CD4-positive, alpha-beta T cell treated with Interleukin-17A for 1 hour (primary cell): ENCODE measurements at regions not wholly inside any gene's neighbourhood (a gene's known extent, or its start where the extent isn't known, plus 50 kb on each side); places are given as distances from the start of the nearest gene placed in this dataset.

Experiments used
- DNase-seq: peaks from one replicate; pipeline ENCODE4 v3.0.0-alpha.2; 2020

DNA sequence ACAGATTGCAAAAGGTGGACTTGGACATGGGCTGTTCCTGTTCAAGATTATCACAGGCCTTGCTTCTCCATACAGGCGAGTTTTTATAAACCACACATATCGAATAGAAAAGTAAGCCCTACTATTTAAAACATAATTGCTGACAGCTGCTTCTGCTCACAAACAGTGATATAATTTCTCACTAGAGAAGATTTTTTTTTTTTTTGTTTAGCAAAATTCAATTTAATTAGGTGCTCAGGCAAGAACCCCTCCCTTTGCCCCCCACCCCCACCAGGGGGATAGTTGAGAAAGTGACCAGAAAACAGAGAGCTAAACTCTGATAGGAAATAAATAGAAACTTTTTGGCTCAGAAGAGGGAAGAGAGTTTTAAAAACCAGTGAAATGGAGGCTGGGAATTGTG, 132.8 kb upstream of the CRY1 start:
- DNase-seq: no peak

- DNase-seq: no peak
Measured at GRCh38 chr12:107228076-107228475, 134.7 kb upstream of the CRY1 start.

- no peak for DNase-seq
Measured at GRCh38 chr12:107229827-107230226, 136.5 kb upstream of the CRY1 start.

GRCh38 chr12:107231303-107231702, 138.0 kb upstream of the CRY1 start:
- no peak for DNase-seq

DNA sequence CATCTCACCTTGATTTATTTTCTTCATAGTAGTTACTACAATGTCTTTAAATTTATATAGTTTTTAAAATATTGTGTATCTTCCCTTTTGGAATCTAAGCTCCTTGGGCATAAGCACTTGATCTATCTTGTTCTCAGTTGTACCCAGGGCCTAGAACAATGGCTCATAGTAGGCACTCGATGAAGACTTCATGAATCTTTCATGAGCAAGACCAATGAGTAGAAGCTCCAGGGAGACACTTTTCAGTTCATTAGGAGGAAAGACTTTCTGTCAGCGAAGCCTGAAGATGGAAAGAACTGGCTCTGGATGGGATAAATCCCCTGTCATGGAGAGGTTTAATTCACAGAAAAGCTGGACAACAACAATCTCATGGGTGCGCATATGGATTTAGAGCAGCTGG, 140.2 kb upstream of the CRY1 start:
- no peak for DNase-seq

DNA sequence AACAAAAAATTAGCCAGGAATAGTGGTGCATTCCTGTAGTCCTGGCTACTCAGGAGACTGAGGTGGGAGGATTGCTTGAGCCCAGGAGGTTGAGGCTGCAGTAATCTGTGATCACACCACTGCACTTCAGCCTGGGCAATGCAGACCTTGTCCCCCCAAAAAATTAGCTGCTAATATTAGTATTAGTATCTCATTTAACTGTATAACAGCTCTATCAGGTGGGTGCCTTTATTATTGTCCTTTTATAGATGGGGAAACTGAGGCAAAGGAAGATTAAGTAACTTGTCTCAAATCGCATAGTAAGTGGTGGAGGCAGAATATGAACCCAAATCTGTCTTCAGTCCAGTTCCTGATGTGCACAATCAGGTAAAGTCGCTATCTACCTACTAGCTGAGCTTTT, 142.3 kb upstream of the CRY1 start:
- DNase-seq: no peak

DNA sequence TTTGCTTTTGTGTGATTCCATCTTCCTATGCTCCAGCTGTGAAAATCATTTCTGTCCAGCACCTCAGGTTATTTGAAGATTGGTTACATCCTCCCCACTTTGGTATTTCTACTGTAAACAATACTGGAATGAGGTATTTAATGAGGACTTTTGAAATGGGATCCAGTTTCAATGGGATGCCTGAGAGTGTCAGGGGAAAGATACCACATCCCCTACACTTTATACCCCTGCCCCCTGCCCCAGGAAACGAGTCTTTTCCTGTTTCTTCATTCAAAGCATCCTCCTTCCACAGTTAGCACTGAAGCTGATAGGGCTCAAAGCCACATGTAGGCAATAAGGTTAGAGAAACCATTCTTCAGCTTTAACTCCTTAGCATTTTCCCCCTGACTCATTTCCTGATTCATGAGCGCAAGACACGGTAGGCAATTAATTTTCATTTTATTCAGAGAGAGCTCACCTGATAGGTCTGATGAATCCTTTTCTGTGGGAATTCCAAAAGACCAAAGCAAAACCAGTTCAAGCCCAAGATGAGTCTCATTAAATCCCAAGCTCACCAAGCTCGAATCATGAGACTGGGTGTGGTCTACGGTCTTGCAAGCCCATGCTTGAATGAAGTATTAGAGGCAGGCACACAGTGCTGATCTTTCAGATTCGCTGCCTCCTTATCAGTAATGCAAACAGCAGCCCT, 143.6 kb upstream of the CRY1 start:
- DNase-seq: no peak

GRCh38 chr12:107238296-107238695, 144.9 kb upstream of the CRY1 start:
- no peak for DNase-seq

- no peak for DNase-seq
Measured at GRCh38 chr12:107241411-107241810, 148.1 kb upstream of the CRY1 start.

DNA sequence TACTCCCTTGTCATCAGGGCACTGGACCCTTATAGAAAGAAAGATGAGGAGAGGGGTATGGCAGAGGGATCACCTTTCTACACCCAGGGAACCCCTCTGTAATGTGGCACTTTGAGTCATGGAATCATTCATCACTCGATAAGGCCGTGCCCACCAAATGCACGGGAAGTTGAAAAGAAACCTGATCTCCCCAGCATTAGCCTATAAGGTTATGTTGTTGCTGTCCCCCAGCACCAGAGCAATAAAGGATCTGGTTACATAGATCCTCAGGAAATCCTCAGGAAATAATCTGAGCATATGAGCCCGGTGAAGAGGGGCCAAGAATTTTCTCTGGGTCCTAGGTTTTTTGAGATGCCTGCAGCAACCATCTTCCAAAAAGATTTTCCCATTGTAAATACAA, 148.8 kb upstream of the CRY1 start:
- DNase-seq: no peak

DNA sequence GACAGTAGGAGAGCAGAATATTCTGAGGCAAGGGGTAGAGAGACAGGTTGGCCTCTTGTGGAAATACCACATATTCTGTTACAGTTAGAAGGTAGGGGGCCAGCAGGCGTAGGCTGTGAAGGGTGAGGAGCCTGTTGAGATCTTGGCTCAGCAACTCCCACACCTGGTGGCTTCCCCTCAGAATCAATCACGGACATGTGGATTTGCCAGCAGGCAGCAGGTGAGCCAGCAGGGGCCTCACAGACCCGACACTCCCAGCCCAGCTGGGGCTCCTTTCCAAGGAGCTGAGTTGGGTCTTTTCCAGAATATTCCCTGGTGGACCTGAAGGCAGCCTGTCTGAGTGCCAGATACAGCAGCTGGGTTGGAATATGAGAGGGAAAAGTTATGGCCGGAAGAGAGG, 150.0 kb upstream of the CRY1 start:
- no peak for DNase-seq

- no peak for DNase-seq
Measured at GRCh38 chr12:107244584-107244983, 151.2 kb upstream of the CRY1 start.

DNA sequence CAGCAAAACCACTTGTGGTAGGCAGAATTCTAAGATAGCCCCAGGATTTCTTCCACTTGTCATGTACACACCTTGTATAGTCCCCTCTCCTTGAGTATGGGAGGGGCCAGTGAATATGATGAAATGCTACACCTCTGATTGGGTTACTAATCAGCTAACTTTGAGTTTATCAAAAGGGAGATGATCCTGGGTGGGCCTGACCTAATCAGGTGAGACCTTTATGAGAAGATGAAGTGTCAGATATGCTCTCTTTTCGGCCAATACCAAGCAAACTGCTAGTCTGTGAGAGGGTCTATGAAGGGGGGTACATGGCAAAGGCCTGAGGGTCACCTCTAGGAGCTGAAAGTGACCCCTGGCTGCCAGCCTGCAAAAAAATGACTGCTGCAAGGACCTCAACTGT, 154.3 kb upstream of the CRY1 start:
- no peak for DNase-seq

GRCh38 chr12:107248187-107248586, 154.8 kb upstream of the CRY1 start:
- DNase-seq: no peak

DNA sequence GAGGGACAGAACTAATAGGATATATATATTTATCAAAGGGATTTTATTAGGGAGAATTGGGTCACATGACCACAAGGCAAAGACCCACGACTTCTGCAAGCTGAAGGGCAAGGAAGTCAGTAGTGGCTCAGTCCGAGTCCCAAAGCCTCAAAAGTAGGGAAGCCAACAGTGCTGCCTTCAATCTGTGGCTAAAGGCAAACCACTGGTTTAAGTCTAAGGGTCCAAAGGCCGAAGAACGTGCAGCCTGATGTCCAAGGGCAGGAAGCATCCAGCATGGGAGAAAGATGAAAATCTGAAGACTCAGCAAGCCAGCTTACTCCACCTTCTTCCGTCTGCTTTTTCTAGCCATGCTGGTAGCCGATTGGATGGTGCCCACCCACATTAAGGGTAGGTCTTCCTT, 157.9 kb upstream of the CRY1 start:
- DNase-seq: no peak

DNA sequence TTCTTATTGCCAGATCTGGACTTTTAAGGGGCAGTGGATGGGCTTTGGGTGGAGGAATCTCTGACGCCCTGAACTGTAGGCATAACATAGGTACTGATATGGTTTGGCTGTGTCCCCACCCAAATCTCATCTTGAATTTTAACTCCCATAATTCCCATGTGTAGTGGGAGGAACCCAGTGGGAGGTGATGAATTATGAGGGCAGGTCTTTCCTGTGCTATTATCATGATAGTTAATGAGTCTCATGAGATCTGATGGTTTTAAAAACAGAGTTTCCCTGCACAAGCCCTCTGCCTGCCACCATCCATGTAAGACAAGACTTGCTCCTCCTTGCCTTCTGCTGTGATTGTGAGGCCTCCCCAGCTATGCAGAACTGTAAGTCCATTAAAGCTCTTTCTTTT, 160.0 kb upstream of the CRY1 start:
- DNase-seq: no peak

- no peak for DNase-seq
Measured at GRCh38 chr12:107254258-107254856, 161.0 kb upstream of the CRY1 start.

DNA sequence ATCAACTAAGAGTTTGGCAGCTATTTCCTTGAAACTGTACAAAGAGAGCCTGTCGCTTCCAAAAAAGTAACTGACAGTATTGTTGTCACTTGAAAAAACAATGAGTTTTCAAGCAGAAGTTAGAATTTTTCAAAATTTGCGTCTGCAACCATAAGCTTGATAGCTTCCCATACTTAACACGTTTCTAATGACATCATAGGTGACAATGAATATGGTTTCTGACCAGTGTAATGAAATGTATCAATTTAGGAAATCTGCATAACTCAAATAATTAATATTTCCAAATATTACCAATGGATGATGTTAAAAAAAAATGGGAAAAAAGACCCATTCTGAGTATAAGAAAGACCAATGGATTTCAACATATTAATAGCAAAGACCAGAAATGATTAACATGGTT, 165.4 kb upstream of the CRY1 start:
- DNase-seq: no peak

- DNase-seq: no peak
Measured at GRCh38 chr12:107263980-107264379, 170.6 kb upstream of the CRY1 start.

GRCh38 chr12:107264667-107265066, 171.3 kb upstream of the CRY1 start:
- DNase-seq: no peak

DNA sequence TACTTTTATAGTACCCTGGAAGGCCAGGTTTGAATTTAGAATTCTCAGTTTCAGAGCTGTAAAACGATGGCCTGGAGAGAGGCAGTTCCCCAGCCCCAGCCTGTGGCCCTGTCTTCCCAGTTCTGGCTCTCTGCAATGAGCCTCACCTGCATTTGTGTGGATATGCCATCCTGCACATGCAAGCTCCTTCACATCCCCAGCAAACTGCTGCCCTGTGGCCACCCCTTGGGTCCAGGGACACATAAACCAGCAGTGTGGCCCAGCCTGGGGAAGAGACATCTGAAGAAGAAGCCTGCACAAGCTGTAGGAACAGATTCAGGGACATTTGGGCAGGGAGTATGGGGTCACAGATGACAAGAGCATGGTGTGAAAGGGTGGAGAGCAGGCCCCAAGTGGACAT, 174.3 kb upstream of the CRY1 start:
- DNase-seq: no peak

DNA sequence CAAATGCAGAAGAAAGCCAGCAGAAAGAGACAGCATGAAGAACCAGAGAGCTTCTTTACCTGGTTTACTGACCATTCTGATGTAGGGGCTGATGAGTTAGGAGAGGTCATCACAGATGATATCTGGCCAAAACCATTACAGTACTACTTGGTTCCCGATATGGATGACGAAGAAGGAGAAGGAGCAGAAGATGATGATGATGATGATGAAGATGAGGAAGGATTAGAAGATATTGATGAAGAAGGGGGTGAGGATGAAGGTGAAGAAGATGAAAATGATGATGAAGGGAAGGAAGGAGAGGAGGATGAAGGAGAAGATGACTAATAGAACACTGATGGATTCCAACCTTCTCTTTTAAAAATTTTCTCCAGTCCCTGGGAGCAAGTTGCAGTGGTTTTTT, 178.2 kb upstream of the CRY1 start:
- no peak for DNase-seq

DNA sequence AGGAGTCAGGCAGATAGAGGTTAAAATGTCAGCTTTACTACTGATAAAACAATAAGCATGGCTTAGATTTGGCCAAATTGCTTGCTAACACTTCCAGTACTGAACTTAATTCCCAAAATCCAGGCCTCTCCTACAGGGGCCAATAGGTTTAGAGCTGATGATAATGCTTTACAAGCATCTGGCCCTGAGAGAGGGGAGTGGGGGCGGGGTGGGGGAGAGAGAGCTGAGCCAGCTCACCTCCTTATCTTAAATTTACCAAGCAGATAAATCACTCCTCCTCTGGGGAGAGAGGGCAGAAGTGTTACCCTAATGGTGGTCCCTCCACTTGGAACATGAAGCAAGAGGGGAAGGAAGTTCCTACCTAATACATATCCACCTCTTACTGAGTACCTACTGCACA, 182.2 kb upstream of the CRY1 start:
- DNase-seq: no peak

DNA sequence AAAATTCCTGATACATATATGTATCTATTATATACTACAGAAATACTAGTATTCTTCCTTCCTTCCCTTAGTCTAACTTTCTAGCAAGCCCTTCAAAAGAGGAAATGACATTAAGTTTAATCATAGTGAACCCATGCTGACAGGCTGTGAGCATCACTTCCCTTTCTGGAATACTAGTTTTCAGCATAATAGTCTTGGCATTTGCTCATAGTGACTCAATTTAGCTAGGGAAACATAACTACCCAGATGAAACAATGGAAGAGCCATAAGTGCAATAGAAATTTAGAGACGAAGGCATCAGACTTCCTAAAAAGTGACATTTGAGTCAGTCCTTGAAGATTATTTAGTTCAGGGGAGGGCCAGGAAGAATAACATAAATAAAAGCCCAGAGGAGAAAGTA, 184.5 kb upstream of the CRY1 start:
- DNase-seq: peak; percentile 16

GRCh38 chr12:107282628-107283027, 189.3 kb upstream of the CRY1 start:
- no peak for DNase-seq
